ENCODE measurements at regions not wholly inside any gene's neighbourhood (a gene's known extent, or its start where the extent isn't known, plus 50 kb on each side); places are given as distances from the start of the nearest gene placed in this dataset.

- TF ChIP-seq, protein P1, sequence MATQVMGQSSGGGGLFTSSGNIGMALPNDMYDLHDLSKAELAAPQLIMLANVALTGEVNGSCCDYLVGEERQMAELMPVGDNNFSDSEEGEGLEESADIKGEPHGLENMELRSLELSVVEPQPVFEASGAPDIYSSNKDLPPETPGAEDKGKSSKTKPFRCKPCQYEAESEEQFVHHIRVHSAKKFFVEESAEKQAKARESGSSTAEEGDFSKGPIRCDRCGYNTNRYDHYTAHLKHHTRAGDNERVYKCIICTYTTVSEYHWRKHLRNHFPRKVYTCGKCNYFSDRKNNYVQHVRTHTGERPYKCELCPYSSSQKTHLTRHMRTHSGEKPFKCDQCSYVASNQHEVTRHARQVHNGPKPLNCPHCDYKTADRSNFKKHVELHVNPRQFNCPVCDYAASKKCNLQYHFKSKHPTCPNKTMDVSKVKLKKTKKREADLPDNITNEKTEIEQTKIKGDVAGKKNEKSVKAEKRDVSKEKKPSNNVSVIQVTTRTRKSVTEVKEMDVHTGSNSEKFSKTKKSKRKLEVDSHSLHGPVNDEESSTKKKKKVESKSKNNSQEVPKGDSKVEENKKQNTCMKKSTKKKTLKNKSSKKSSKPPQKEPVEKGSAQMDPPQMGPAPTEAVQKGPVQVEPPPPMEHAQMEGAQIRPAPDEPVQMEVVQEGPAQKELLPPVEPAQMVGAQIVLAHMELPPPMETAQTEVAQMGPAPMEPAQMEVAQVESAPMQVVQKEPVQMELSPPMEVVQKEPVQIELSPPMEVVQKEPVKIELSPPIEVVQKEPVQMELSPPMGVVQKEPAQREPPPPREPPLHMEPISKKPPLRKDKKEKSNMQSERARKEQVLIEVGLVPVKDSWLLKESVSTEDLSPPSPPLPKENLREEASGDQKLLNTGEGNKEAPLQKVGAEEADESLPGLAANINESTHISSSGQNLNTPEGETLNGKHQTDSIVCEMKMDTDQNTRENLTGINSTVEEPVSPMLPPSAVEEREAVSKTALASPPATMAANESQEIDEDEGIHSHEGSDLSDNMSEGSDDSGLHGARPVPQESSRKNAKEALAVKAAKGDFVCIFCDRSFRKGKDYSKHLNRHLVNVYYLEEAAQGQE (IDR thresholded peaks at IDR 0.05; ENCODE audit: insufficient read depth in 1 of 2, low read depth in 2 of 2, low read length in 1 of 2): no peak
- TF ChIP-seq, protein P2, sequence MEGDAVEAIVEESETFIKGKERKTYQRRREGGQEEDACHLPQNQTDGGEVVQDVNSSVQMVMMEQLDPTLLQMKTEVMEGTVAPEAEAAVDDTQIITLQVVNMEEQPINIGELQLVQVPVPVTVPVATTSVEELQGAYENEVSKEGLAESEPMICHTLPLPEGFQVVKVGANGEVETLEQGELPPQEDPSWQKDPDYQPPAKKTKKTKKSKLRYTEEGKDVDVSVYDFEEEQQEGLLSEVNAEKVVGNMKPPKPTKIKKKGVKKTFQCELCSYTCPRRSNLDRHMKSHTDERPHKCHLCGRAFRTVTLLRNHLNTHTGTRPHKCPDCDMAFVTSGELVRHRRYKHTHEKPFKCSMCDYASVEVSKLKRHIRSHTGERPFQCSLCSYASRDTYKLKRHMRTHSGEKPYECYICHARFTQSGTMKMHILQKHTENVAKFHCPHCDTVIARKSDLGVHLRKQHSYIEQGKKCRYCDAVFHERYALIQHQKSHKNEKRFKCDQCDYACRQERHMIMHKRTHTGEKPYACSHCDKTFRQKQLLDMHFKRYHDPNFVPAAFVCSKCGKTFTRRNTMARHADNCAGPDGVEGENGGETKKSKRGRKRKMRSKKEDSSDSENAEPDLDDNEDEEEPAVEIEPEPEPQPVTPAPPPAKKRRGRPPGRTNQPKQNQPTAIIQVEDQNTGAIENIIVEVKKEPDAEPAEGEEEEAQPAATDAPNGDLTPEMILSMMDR (IDR thresholded peaks at IDR 0.05): no peak
- TF ChIP-seq TCF7L2 (IDR thresholded peaks at IDR 0.05; ENCODE audit: low read depth, low read length): no peak
- TF ChIP-seq POLR2AphosphoS5 (IDR thresholded peaks at IDR 0.05; ENCODE audit: low read depth, low read length): no peak
- TF ChIP-seq SIN3A (IDR thresholded peaks at IDR 0.05; ENCODE audit: borderline replicate concordance, insufficient read depth, low read depth, low read length): no peak
These were observed 940.8 kb upstream of the PCDH9 start for GRCh38 chr13:68170961-68171360.
